H1 (cell line): ENCODE measurements at regions not wholly inside any gene's neighbourhood (a gene's known extent, or its start where the extent isn't known, plus 50 kb on each side); places are given as distances from the start of the nearest gene placed in this dataset.

Experiments
- EP300 ChIP-seq, 2 experiments: IDR thresholded peaks; 1 replicate in 1 of 2; 2 replicates in 1 of 2; pipeline ENCODE4 v1.6.1; 2011 to 2012; ENCODE audit warnings: low read depth in 2 of 2, low read length in 2 of 2, mild to moderate bottlenecking in 2 of 2, borderline replicate concordance in 1 of 2, inconsistent platforms in 1 of 2, moderate library complexity in 1 of 2
- FOSL1 ChIP-seq: IDR thresholded peaks from 2 replicates; pipeline ENCODE4 v1.6.1; 2011; ENCODE audit warnings: mild to moderate bottlenecking, low read depth, low read length, moderate library complexity; ENCODE audit not compliant: insufficient read depth
- KDM1A ChIP-seq: fragments of 200-600, 300-600 bp; sonication (generic); IDR thresholded peaks from 2 replicates; pipeline ENCODE4 v1.7.1; 2016; ENCODE audit warnings: mild to moderate bottlenecking, low read length, borderline replicate concordance
- PHF8 ChIP-seq: fragments of 200-600 bp; sonication (generic); conservative IDR thresholded peaks from 2 replicates; pipeline ENCODE4 v1.7.1; 2012; ENCODE audit warnings: low read depth, mild to moderate bottlenecking, inconsistent platforms, low read length, moderate library complexity
- RBBP5 ChIP-seq: IDR thresholded peaks from 2 replicates; pipeline ENCODE4 v1.7.1; 2012; ENCODE audit warnings: low read depth, mild to moderate bottlenecking, inconsistent platforms, low read length, moderate library complexity, borderline replicate concordance
- SIN3A ChIP-seq, 2 experiments: IDR thresholded peaks in 1 of 2; conservative IDR thresholded peaks in 1 of 2; 2 replicates each; pipeline ENCODE4 v1.6.1; 2011 to 2012; ENCODE audit warnings: low read length in 2 of 2, improper control_type of control experiment in 1 of 2, low read depth in 1 of 2, mild to moderate bottlenecking in 1 of 2
- SP2 ChIP-seq: IDR thresholded peaks from 2 replicates; pipeline ENCODE4 v1.6.1; 2012; ENCODE audit warnings: mild to moderate bottlenecking, low read length, inconsistent platforms
- TF ChIP-seq, protein P1 (sequence below): fragments of 300-600 bp; sonication (generic); IDR thresholded peaks from 2 replicates; pipeline ENCODE4 v1.7.1; 2012; ENCODE audit warnings: low read length, moderate library complexity, mild to moderate bottlenecking, inconsistent platforms; ENCODE audit not compliant: insufficient replicate concordance
- TF ChIP-seq, protein P2 (sequence below): IDR thresholded peaks from 2 replicates; pipeline ENCODE4 v1.6.1; 2012; ENCODE audit warnings: low read length, inconsistent platforms

DNA sequence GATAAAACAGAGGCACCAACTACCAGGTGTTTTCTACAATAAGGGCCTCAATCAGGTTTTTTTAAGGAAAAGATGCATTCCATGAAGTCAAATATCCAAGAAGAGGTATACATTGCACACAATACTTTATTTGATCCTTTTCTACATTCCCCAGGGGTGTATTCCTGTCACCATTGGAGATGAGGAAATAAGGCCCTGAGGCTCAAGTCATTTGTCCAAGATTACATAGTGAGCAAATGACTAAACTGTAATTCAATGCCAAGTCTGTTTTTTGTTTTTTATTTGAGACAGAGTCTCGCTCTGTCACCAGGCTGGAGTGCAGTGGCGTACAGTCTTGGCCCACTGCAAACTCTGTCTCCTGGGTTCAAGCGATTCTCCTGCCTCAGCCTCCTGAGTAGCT, 69.2 kb upstream of the CDYL start (continued):
- TF ChIP-seq, protein P1, sequence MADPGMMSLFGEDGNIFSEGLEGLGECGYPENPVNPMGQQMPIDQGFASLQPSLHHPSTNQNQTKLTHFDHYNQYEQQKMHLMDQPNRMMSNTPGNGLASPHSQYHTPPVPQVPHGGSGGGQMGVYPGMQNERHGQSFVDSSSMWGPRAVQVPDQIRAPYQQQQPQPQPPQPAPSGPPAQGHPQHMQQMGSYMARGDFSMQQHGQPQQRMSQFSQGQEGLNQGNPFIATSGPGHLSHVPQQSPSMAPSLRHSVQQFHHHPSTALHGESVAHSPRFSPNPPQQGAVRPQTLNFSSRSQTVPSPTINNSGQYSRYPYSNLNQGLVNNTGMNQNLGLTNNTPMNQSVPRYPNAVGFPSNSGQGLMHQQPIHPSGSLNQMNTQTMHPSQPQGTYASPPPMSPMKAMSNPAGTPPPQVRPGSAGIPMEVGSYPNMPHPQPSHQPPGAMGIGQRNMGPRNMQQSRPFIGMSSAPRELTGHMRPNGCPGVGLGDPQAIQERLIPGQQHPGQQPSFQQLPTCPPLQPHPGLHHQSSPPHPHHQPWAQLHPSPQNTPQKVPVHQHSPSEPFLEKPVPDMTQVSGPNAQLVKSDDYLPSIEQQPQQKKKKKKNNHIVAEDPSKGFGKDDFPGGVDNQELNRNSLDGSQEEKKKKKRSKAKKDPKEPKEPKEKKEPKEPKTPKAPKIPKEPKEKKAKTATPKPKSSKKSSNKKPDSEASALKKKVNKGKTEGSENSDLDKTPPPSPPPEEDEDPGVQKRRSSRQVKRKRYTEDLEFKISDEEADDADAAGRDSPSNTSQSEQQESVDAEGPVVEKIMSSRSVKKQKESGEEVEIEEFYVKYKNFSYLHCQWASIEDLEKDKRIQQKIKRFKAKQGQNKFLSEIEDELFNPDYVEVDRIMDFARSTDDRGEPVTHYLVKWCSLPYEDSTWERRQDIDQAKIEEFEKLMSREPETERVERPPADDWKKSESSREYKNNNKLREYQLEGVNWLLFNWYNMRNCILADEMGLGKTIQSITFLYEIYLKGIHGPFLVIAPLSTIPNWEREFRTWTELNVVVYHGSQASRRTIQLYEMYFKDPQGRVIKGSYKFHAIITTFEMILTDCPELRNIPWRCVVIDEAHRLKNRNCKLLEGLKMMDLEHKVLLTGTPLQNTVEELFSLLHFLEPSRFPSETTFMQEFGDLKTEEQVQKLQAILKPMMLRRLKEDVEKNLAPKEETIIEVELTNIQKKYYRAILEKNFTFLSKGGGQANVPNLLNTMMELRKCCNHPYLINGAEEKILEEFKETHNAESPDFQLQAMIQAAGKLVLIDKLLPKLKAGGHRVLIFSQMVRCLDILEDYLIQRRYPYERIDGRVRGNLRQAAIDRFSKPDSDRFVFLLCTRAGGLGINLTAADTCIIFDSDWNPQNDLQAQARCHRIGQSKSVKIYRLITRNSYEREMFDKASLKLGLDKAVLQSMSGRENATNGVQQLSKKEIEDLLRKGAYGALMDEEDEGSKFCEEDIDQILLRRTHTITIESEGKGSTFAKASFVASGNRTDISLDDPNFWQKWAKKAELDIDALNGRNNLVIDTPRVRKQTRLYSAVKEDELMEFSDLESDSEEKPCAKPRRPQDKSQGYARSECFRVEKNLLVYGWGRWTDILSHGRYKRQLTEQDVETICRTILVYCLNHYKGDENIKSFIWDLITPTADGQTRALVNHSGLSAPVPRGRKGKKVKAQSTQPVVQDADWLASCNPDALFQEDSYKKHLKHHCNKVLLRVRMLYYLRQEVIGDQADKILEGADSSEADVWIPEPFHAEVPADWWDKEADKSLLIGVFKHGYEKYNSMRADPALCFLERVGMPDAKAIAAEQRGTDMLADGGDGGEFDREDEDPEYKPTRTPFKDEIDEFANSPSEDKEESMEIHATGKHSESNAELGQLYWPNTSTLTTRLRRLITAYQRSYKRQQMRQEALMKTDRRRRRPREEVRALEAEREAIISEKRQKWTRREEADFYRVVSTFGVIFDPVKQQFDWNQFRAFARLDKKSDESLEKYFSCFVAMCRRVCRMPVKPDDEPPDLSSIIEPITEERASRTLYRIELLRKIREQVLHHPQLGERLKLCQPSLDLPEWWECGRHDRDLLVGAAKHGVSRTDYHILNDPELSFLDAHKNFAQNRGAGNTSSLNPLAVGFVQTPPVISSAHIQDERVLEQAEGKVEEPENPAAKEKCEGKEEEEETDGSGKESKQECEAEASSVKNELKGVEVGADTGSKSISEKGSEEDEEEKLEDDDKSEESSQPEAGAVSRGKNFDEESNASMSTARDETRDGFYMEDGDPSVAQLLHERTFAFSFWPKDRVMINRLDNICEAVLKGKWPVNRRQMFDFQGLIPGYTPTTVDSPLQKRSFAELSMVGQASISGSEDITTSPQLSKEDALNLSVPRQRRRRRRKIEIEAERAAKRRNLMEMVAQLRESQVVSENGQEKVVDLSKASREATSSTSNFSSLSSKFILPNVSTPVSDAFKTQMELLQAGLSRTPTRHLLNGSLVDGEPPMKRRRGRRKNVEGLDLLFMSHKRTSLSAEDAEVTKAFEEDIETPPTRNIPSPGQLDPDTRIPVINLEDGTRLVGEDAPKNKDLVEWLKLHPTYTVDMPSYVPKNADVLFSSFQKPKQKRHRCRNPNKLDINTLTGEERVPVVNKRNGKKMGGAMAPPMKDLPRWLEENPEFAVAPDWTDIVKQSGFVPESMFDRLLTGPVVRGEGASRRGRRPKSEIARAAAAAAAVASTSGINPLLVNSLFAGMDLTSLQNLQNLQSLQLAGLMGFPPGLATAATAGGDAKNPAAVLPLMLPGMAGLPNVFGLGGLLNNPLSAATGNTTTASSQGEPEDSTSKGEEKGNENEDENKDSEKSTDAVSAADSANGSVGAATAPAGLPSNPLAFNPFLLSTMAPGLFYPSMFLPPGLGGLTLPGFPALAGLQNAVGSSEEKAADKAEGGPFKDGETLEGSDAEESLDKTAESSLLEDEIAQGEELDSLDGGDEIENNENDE: no peak
- TF ChIP-seq FOSL1 (no peak), SIN3A (conservative IDR thresholded peaks at IDR 0.05 in 1 of 2, IDR thresholded peaks at IDR 0.05 in 1 of 2; ENCODE audit: low read depth in 1 of 2, low read length in 2 of 2) (no peak), SP2 (no peak), RBBP5 (no peak), KDM1A (no peak), PHF8 (no peak), EP300 (IDR thresholded peaks at IDR 0.05; ENCODE audit: borderline replicate concordance in 1 of 2, low read depth in 2 of 2, low read length in 2 of 2) (no peak)
- TF ChIP-seq, protein P2, sequence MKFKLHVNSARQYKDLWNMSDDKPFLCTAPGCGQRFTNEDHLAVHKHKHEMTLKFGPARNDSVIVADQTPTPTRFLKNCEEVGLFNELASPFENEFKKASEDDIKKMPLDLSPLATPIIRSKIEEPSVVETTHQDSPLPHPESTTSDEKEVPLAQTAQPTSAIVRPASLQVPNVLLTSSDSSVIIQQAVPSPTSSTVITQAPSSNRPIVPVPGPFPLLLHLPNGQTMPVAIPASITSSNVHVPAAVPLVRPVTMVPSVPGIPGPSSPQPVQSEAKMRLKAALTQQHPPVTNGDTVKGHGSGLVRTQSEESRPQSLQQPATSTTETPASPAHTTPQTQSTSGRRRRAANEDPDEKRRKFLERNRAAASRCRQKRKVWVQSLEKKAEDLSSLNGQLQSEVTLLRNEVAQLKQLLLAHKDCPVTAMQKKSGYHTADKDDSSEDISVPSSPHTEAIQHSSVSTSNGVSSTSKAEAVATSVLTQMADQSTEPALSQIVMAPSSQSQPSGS: no peak
